ENCODE measurements at regions not wholly inside any gene's neighbourhood (a gene's known extent, or its start where the extent isn't known, plus 50 kb on each side); places are given as distances from the start of the nearest gene placed in this dataset.

- TF ChIP-seq CTCF (IDR thresholded peaks at IDR 0.05) (no peak), POLR2A (IDR thresholded peaks at IDR 0.05) (no peak), POLR2AphosphoS5 (IDR thresholded peaks at IDR 0.05) (no peak), EP300 (IDR thresholded peaks at IDR 0.05) (no peak)
- Histone ChIP-seq H3K27ac (no peak overlapping the region), H3K27me3 (peaks cover 52% of the 10 kb centered on the region), H3K4me1 (peaks cover 3% of the 10 kb centered on the region), H3K4me3 (no peak overlapping the region), H3K9me3 (no peaks in the 10 kb centered on the region), H3K36me3 (no peaks in the 10 kb centered on the region)
- DNase-seq (ENCODE audit: low spot score in 2 of 2): no peak
- 41% methylated on average over 7 of the region's 7 CpGs for WGBS
These were observed 164.4 kb downstream of the ZNF281 start for GRCh38 chr1:200245473-200245872.

- Histone ChIP-seq H3K27ac (no peak overlapping the region), H3K4me3 (no peak overlapping the region), H3K9me3 (no peaks in the 10 kb centered on the region), H3K27me3 (peaks cover 44% of the 10 kb centered on the region), H3K36me3 (no peaks in the 10 kb centered on the region), H3K4me1 (peaks cover 3% of the 10 kb centered on the region)
- WGBS: 64% methylated on average over 11 of the region's 11 CpGs
- TF ChIP-seq POLR2AphosphoS5 (IDR thresholded peaks at IDR 0.05) (no peak), POLR2A (IDR thresholded peaks at IDR 0.05) (no peak), CTCF (IDR thresholded peaks at IDR 0.05) (no peak), EP300 (IDR thresholded peaks at IDR 0.05) (no peak)
- DNase-seq (ENCODE audit: low spot score in 2 of 2): no peak
These were observed 166.8 kb downstream of the ZNF281 start for GRCh38 chr1:200243042-200243437.

- Histone ChIP-seq H3K36me3 (no peaks in the 10 kb centered on the region), H3K9me3 (no peaks in the 10 kb centered on the region), H3K27ac (no peak overlapping the region), H3K4me3 (no peak overlapping the region), H3K4me1 (peaks cover 3% of the 10 kb centered on the region), H3K27me3 (peaks cover 37% of the 10 kb centered on the region)
- TF ChIP-seq POLR2AphosphoS5 (IDR thresholded peaks at IDR 0.05): no peak
- no peak for TF ChIP-seq CTCF (IDR thresholded peaks at IDR 0.05)
- WGBS: 37% methylated on average over 15 of the region's 15 CpGs
- no peak for DNase-seq (ENCODE audit: low spot score in 2 of 2)
These were observed 167.5 kb downstream of the ZNF281 start for GRCh38 chr1:200242110-200243041.

DNA sequence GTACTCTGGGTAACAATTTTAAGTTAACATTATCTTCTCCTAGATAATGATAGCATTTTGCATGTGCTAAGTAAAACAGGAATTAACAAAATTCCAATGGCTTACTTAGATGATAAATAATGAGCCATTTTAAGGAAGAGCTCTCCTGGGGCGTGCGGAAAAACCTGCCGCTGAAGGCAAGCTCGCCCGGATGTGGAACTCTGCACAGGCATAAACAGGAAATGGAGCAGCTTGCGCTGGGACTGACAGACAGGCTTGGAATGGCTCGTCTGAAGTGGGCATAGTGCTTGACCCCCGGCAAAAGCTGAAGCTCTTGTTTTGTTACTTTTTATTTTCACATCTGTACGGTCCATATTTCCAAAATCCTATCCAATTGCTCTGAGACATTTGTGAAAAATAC is 169.2 kb downstream of the ZNF281 start:
- H3K9me3 ChIP-seq: no peaks in the 10 kb centered on the region
- no peak overlapping the region for H3K4me3 ChIP-seq
- H3K36me3 ChIP-seq: no peaks in the 10 kb centered on the region
- TF ChIP-seq CTCF (IDR thresholded peaks at IDR 0.05) (no peak), POLR2AphosphoS5 (IDR thresholded peaks at IDR 0.05) (no peak), EP300 (IDR thresholded peaks at IDR 0.05) (no peak), POLR2A (IDR thresholded peaks at IDR 0.05) (no peak)
- H3K27ac ChIP-seq: no peak overlapping the region
- 63% methylated on average over 9 of the region's 9 CpGs for WGBS
- peaks cover 3% of the 10 kb centered on the region for H3K4me1 ChIP-seq
- H3K27me3 ChIP-seq: peaks cover 38% of the 10 kb centered on the region
- DNase-seq (ENCODE audit: low spot score in 2 of 2): no peak

GRCh38 chr1:200238311-200238710 is 171.5 kb downstream of the ZNF281 start:
- Histone ChIP-seq H3K4me3 (no peak overlapping the region), H3K4me1 (peaks cover 3% of the 10 kb centered on the region), H3K27me3 (peaks cover 29% of the 10 kb centered on the region), H3K9me3 (no peaks in the 10 kb centered on the region), H3K27ac (no peak overlapping the region), H3K36me3 (no peaks in the 10 kb centered on the region)
- DNase-seq (ENCODE audit: low spot score in 2 of 2): no peak
- no peak for TF ChIP-seq CTCF (IDR thresholded peaks at IDR 0.05)
- TF ChIP-seq POLR2A (IDR thresholded peaks at IDR 0.05): no peak
- no peak for TF ChIP-seq EP300 (IDR thresholded peaks at IDR 0.05)
- TF ChIP-seq POLR2AphosphoS5 (IDR thresholded peaks at IDR 0.05): no peak
- WGBS: 95% methylated on average over 3 of the region's 3 CpGs

All from suprapubic skin (tissue), 4 donors.